Peyer's patch (tissue), 4 donors: ENCODE measurements at regions not wholly inside any gene's neighbourhood (a gene's known extent, or its start where the extent isn't known, plus 50 kb on each side); places are given as distances from the start of the nearest gene placed in this dataset.

Experiments used
- POLR2A ChIP-seq, 2 donors: fragments of 450-650 bp; IDR thresholded peaks; one replicate each; pipeline ENCODE4 v1.5.1; 2017; ENCODE audit warnings: antibody characterized with exemption in 2 of 2, mild to moderate bottlenecking in 2 of 2, moderate library complexity in 2 of 2
- TF ChIP-seq, protein P1 (sequence below), 6 experiments: fragments of 450-650 bp in 4 of 6; fragments of 200-600 bp in 2 of 6; sonication (generic) in 1 of 6; IDR thresholded peaks; one replicate each; pipeline ENCODE4 v1.5.1; 2017 to 2019; ENCODE audit warnings: antibody characterized with exemption in 6 of 6, mild to moderate bottlenecking in 3 of 6, moderate library complexity in 1 of 6

DNA sequence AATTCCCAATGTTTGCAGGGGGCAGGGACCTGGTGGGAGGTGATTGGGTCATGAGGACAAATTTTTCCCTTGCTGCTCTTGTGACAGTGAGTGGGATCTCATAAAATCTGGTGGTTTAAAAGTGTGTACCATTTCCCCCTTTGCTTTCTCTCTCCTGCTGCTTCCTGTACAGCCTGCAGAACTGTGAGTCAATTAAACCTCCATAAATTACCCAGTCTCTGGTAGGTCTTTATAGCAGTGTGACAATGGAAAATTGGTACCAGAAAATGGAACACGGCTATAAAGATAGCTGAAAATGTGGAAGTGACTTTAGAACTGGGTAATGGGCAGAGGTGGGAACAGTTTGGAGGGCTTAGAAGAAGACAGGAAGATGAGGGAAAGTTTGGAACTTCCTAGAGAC, 108.7 kb upstream of the NPFFR2 start:
- TF ChIP-seq, protein P1, sequence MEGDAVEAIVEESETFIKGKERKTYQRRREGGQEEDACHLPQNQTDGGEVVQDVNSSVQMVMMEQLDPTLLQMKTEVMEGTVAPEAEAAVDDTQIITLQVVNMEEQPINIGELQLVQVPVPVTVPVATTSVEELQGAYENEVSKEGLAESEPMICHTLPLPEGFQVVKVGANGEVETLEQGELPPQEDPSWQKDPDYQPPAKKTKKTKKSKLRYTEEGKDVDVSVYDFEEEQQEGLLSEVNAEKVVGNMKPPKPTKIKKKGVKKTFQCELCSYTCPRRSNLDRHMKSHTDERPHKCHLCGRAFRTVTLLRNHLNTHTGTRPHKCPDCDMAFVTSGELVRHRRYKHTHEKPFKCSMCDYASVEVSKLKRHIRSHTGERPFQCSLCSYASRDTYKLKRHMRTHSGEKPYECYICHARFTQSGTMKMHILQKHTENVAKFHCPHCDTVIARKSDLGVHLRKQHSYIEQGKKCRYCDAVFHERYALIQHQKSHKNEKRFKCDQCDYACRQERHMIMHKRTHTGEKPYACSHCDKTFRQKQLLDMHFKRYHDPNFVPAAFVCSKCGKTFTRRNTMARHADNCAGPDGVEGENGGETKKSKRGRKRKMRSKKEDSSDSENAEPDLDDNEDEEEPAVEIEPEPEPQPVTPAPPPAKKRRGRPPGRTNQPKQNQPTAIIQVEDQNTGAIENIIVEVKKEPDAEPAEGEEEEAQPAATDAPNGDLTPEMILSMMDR (IDR thresholded peaks at IDR 0.05): no peak
- TF ChIP-seq POLR2A (IDR thresholded peaks at IDR 0.05): no peak
